Skeletal muscle satellite cell (primary cell): ENCODE measurements at regions not wholly inside any gene's neighbourhood (a gene's known extent, or its start where the extent isn't known, plus 50 kb on each side); places are given as distances from the start of the nearest gene placed in this dataset.

Experiments used
- H3K27me3 ChIP-seq: 2 replicates; pipeline ENCODE4 v1.7.0; 2013; ENCODE audit warnings: low read length; ENCODE audit not compliant: control insufficient read depth, insufficient read depth
- H3K36me3 ChIP-seq: 2 replicates; pipeline ENCODE4 v1.7.0; 2013; ENCODE audit warnings: mild to moderate bottlenecking, control low read depth, low read length; ENCODE audit not compliant: insufficient read depth
- H3K4me1 ChIP-seq: 2 replicates; pipeline ENCODE4 v1.7.0; 2013; ENCODE audit warnings: low read length; ENCODE audit not compliant: control insufficient read depth, insufficient read depth
- H3K4me2 ChIP-seq: 2 replicates; pipeline ENCODE4 v1.7.0; 2013; ENCODE audit warnings: mild to moderate bottlenecking, low read length
- H3K4me3 ChIP-seq: 2 replicates; pipeline ENCODE4 v1.7.0; 2013; ENCODE audit warnings: low read length
- H3K9ac ChIP-seq: 2 replicates; pipeline ENCODE4 v1.7.0; 2013; ENCODE audit warnings: mild to moderate bottlenecking, low read depth, low read length, moderate library complexity
- H3K9me3 ChIP-seq: replicated peaks from 2 replicates; pipeline ENCODE4 v1.7.0; 2013; ENCODE audit warnings: mild to moderate bottlenecking, control low read depth, low read length

GRCh38 chr14:41071351-41071750 lies 535.3 kb upstream of the LRFN5 start:
- H3K4me2 ChIP-seq = no peak overlapping the region
- peaks cover 5% of the 10 kb centered on the region for H3K9me3 ChIP-seq
- no peak overlapping the region for H3K9ac ChIP-seq
- no peak overlapping the region for H3K4me3 ChIP-seq
- no peaks in the 10 kb centered on the region for H3K4me1 ChIP-seq
- no peaks in the 10 kb centered on the region for H3K27me3 ChIP-seq
- H3K36me3 ChIP-seq = no peaks in the 10 kb centered on the region

GRCh38 chr14:41062826-41063225 lies 543.9 kb upstream of the LRFN5 start:
- no peak overlapping the region for H3K9ac ChIP-seq
- H3K4me3 ChIP-seq = no peak overlapping the region
- no peak overlapping the region for H3K4me2 ChIP-seq
- peaks cover 3% of the 10 kb centered on the region for H3K9me3 ChIP-seq
- H3K36me3 ChIP-seq = no peaks in the 10 kb centered on the region
- no peaks in the 10 kb centered on the region for H3K27me3 ChIP-seq
- H3K4me1 ChIP-seq = no peaks in the 10 kb centered on the region

- H3K9ac ChIP-seq = no peak overlapping the region
- H3K9me3 ChIP-seq = no peaks in the 10 kb centered on the region
- H3K36me3 ChIP-seq = no peaks in the 10 kb centered on the region
- no peak overlapping the region for H3K4me2 ChIP-seq
- no peaks in the 10 kb centered on the region for H3K27me3 ChIP-seq
- H3K4me3 ChIP-seq = no peak overlapping the region
- no peaks in the 10 kb centered on the region for H3K4me1 ChIP-seq
Observed at GRCh38 chr14:41055589-41055988, 551.1 kb upstream of the LRFN5 start.

GRCh38 chr14:41051801-41052200 lies 554.9 kb upstream of the LRFN5 start:
- Histone ChIP-seq H3K36me3 (no peaks in the 10 kb centered on the region), H3K4me3 (no peak overlapping the region), H3K4me2 (no peak overlapping the region), H3K4me1 (no peaks in the 10 kb centered on the region), H3K9ac (no peak overlapping the region), H3K27me3 (no peaks in the 10 kb centered on the region), H3K9me3 (no peaks in the 10 kb centered on the region)

GRCh38 chr14:41047763-41048162 lies 558.9 kb upstream of the LRFN5 start:
- Histone ChIP-seq H3K4me2 (no peak overlapping the region), H3K9ac (no peak overlapping the region), H3K9me3 (peaks cover 5% of the 10 kb centered on the region), H3K4me1 (no peaks in the 10 kb centered on the region), H3K27me3 (no peaks in the 10 kb centered on the region), H3K4me3 (no peak overlapping the region), H3K36me3 (no peaks in the 10 kb centered on the region)

- Histone ChIP-seq H3K4me3 (no peak overlapping the region), H3K36me3 (no peaks in the 10 kb centered on the region), H3K27me3 (no peaks in the 10 kb centered on the region)
Observed at GRCh38 chr14:41037388-41037787, 569.3 kb upstream of the LRFN5 start.

GRCh38 chr14:41034969-41035368 lies 571.7 kb upstream of the LRFN5 start:
- H3K36me3 ChIP-seq = no peaks in the 10 kb centered on the region
- no peaks in the 10 kb centered on the region for H3K4me1 ChIP-seq
- no peaks in the 10 kb centered on the region for H3K27me3 ChIP-seq
- H3K4me2 ChIP-seq = no peak overlapping the region
- no peaks in the 10 kb centered on the region for H3K9me3 ChIP-seq
- H3K4me3 ChIP-seq = no peak overlapping the region
- no peak overlapping the region for H3K9ac ChIP-seq

More at GRCh38 chr14:41037388-41037787, 569.3 kb upstream of the LRFN5 start:
- Histone ChIP-seq H3K9ac (no peak overlapping the region), H3K9me3 (no peaks in the 10 kb centered on the region), H3K4me1 (no peaks in the 10 kb centered on the region), H3K4me2 (no peak overlapping the region)

GRCh38 chr14:41022932-41023331 lies 583.7 kb upstream of the LRFN5 start:
- H3K9me3 ChIP-seq = no peaks in the 10 kb centered on the region
- no peak overlapping the region for H3K4me2 ChIP-seq
- H3K4me1 ChIP-seq = no peaks in the 10 kb centered on the region
- no peak overlapping the region for H3K9ac ChIP-seq
- H3K36me3 ChIP-seq = no peaks in the 10 kb centered on the region
- H3K27me3 ChIP-seq = no peaks in the 10 kb centered on the region
- no peak overlapping the region for H3K4me3 ChIP-seq

GRCh38 chr14:41016213-41016612 lies 590.5 kb upstream of the LRFN5 start:
- no peaks in the 10 kb centered on the region for H3K9me3 ChIP-seq
- no peak overlapping the region for H3K9ac ChIP-seq
- H3K36me3 ChIP-seq = no peaks in the 10 kb centered on the region
- H3K4me1 ChIP-seq = no peaks in the 10 kb centered on the region
- H3K4me3 ChIP-seq = no peak overlapping the region
- no peaks in the 10 kb centered on the region for H3K27me3 ChIP-seq
- no peak overlapping the region for H3K4me2 ChIP-seq

- Histone ChIP-seq H3K9ac (no peak overlapping the region), H3K9me3 (no peaks in the 10 kb centered on the region), H3K27me3 (no peaks in the 10 kb centered on the region), H3K4me3 (no peak overlapping the region), H3K4me1 (no peaks in the 10 kb centered on the region), H3K36me3 (no peaks in the 10 kb centered on the region), H3K4me2 (no peak overlapping the region)
Observed at GRCh38 chr14:41000350-41000749, 606.3 kb upstream of the LRFN5 start.

- Histone ChIP-seq H3K4me1 (no peaks in the 10 kb centered on the region), H3K36me3 (no peaks in the 10 kb centered on the region), H3K27me3 (no peaks in the 10 kb centered on the region), H3K4me2 (no peak overlapping the region), H3K4me3 (no peak overlapping the region), H3K9ac (no peak overlapping the region), H3K9me3 (peaks cover 5% of the 10 kb centered on the region)
Observed at GRCh38 chr14:40989260-40989659, 617.4 kb upstream of the LRFN5 start.

GRCh38 chr14:40987481-40987880 lies 619.2 kb upstream of the LRFN5 start:
- Histone ChIP-seq H3K4me3 (no peak overlapping the region), H3K9ac (no peak overlapping the region), H3K36me3 (no peaks in the 10 kb centered on the region), H3K4me2 (no peak overlapping the region), H3K27me3 (no peaks in the 10 kb centered on the region), H3K9me3 (peaks cover 5% of the 10 kb centered on the region), H3K4me1 (no peaks in the 10 kb centered on the region)
